Choroid plexus epithelial cell (primary cell): ENCODE measurements at regions not wholly inside any gene's neighbourhood (a gene's known extent, or its start where the extent isn't known, plus 50 kb on each side); places are given as distances from the start of the nearest gene placed in this dataset.
A peak's percentile ranks its signal among the peaks of the same experiment; 100 is the strongest.

Experiments used
- DNase-seq: peaks from one replicate; pipeline ENCODE4 v3.0.0-alpha.2; 2010; ENCODE audit warnings: low read depth
- H3K4me3 ChIP-seq: 2 replicates; pipeline ENCODE4 v1.5.1; 2011; ENCODE audit warnings: low read depth, mild to moderate bottlenecking, control low read depth, low read length, moderate library complexity
- TF ChIP-seq, protein P1 (sequence below): conservative IDR thresholded peaks from 2 replicates; pipeline ENCODE4 v1.5.1; 2011; ENCODE audit warnings: low read depth, mild to moderate bottlenecking, control low read depth, inconsistent platforms, low read length, moderate library complexity

DNA sequence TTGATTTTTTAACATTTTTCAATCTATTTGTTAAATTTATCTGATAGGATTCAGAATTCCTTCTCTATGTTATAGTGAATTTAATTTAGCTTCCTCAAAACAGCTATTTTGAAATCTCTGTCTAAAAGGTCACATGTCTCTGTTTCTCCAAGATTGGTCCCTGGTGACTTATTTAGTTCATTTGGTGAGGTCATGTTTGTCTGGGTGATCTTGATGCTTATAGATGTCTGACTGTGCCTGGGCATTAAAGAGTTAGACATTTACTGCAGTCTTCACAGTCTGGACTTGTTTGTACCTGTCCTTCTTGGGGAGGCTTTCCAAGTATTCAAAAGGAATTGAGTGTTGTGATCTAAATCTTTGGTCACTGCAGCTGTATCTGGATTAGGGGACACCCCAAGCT is 169.5 kb upstream of the C2CD4B start:
- no peak for DNase-seq
- H3K4me3 ChIP-seq: no peak overlapping the region
- TF ChIP-seq, protein P1, sequence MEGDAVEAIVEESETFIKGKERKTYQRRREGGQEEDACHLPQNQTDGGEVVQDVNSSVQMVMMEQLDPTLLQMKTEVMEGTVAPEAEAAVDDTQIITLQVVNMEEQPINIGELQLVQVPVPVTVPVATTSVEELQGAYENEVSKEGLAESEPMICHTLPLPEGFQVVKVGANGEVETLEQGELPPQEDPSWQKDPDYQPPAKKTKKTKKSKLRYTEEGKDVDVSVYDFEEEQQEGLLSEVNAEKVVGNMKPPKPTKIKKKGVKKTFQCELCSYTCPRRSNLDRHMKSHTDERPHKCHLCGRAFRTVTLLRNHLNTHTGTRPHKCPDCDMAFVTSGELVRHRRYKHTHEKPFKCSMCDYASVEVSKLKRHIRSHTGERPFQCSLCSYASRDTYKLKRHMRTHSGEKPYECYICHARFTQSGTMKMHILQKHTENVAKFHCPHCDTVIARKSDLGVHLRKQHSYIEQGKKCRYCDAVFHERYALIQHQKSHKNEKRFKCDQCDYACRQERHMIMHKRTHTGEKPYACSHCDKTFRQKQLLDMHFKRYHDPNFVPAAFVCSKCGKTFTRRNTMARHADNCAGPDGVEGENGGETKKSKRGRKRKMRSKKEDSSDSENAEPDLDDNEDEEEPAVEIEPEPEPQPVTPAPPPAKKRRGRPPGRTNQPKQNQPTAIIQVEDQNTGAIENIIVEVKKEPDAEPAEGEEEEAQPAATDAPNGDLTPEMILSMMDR: no peak

DNA sequence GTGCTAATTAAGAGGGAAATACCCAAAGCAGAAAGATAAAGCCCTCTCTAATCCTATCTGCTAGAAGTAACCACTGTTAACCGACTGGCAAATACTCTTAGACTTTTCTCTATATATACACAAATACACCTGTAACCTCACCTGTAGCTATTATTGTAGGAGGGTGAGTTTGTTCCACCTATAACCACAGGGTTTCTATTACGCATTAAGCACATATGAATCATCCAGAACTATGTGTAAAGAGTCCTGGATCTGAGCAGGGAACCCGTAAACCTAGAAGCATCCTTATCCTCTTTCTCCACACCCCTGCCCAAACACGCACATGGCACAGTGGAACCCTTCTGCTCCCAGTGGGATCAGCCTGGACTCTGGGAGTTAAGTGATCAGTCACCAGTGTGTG is 172.8 kb upstream of the C2CD4B start:
- H3K4me3 ChIP-seq: no peak overlapping the region
- no peak for DNase-seq
- TF ChIP-seq, protein P1: no peak

DNA sequence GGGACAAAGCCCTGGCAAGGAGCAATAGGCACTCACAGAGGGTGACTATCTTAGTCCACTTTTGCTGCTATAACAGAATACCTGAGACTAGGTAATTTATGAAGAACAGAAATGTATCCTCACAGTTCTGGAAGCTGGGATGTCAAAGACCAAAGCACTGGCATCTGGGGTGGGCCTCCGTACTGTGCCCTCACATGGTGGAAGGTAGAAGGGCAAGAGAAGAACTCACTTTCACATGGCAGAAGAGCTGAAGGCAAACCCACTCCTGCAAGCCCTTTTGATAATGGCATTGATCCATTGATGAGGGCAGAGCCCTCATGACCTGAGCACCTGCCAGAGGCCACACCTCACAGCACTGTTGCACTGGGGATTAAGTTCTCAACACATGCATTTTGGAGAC is 173.4 kb upstream of the C2CD4B start:
- TF ChIP-seq, protein P1: no peak
- DNase-seq: no peak
- H3K4me3 ChIP-seq: no peak overlapping the region

DNA sequence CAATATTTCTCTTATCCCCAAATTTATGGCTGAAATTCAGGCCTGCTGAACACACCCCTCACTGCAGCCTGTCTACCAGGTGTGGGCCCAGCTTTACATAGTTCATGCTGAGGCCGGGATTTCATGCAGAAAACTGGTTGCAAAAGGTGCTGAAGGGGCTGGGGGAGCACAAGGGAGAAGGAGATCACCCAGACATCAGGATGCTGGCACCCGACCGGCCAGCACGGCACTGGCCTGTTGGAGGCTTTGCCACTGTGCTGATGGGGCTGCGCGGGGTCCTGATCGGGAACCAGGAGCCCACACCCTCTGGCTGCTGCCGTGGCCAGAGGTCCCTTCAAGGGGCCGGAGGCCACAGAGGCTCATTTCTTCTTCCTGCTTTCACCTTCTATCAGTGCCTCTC is 177.9 kb upstream of the C2CD4B start:
- DNase-seq: no peak
- TF ChIP-seq, protein P1: no peak
- H3K4me3 ChIP-seq: no peak overlapping the region

DNA sequence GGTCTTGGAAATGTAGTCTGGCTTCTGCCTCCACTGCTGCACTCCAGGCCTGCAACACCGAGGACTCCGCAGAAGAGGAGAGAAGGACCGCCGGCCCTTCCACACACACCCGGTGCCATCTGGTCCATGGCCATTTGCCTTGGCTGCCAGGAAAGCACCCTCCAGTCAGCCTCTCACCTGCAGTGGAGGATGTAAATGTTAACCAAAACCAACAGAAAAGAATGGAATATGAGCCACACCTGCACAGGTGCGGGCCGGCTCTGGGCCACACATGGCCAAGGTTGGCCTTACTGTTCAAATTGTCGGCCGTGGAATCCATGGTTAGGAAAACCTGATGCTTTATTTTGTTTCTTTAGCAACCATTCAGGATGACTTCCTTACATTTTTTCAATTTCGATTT is 178.3 kb upstream of the C2CD4B start:
- DNase-seq: no peak
- TF ChIP-seq, protein P1: no peak
- H3K4me3 ChIP-seq: no peak overlapping the region

DNA sequence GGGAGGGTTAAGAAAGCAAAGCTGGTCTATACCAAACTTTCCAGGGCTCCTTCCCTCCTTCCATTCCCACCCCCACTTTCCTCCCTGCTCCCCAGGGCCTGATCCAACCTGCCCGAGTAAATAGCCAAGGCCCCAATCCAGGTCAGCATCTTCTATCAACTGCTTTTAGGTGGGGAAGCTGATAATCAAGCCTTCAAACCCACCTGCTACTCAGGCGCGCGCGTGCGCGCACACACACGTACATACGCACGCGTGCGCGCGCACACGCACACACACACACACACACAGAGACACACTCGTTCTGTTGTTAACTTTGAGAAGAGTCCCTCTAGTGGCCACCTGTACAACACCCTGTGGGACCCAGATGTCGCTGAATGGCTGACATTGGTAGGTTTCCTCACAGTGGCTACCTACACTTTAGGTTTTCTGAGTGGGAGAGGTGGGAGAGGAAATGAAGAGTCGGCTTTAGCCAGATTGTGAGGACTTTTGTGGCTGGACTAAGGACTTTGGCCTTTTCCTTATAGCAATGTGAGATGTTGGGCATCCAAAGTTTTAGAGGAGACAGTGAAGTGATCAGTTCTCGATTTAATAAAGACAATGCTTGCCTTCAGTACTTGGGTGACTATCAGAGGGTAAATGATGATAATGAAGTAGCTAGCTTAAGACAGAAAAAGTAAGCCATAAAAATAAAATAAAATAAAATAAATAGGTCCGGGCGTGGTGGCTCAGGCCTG is 179.9 kb upstream of the C2CD4B start:
- H3K4me3 ChIP-seq: no peak overlapping the region
- TF ChIP-seq, protein P1: peak; percentile 72

DNA sequence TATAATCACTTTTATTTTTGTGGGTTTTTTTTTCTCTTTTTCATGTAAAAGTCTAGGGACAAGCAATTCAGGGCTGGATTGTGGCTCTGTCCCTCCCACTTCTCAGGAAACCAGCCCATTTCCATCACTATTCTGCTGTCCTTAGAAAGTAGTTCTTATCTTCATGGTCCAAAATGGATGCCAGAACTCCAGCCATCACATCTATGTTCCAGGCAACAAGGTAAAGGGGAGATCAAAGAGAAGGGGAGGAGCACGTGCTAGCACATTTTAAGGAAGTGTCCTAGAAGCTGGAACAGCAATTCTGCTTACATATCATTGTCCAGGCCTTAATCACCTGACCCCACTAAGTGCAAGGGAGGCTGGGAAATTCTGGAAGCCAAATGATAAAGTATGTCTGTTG is 181.1 kb upstream of the C2CD4B start:
- no peak for DNase-seq
- TF ChIP-seq, protein P1: no peak
- no peak overlapping the region for H3K4me3 ChIP-seq

More for the DNA sequence above, 179.9 kb upstream of the C2CD4B start:
- DNase-seq: peak; percentile 65
